Heart right ventricle (tissue), 16 donors: ENCODE measurements at regions not wholly inside any gene's neighbourhood (a gene's known extent, or its start where the extent isn't known, plus 50 kb on each side); places are given as distances from the start of the nearest gene placed in this dataset.

ENCODE experiments used
- ATAC-seq, 8 donors: fragments of 200-7000 bp; cut with Tn5 transposase; one replicate each; pipeline ENCODE4 v1.9.1; 2020; ENCODE audit warnings: mild to moderate bottlenecking in 8 of 8, moderate library complexity in 8 of 8, moderate number of reproducible peaks in 1 of 8
- DNase-seq, 2 donors: peaks; one replicate each; pipeline ENCODE4 v3.0.0-alpha.2; 2020
- H3K27ac ChIP-seq, 10 donors: fragments of 200-600 bp; sonication (generic) in 2 of 10; one replicate each; pipeline versions ENCODE4 v1.5.0 to v1.8.0; 2020 to 2022; ENCODE audit warnings: mild to moderate bottlenecking in 3 of 10
- H3K27me3 ChIP-seq, 7 donors: fragments of 200-600 bp; one replicate each; pipeline ENCODE4 v1.8.0; 2021 to 2022; ENCODE audit warnings: mild to moderate bottlenecking in 2 of 7
- H3K36me3 ChIP-seq, 9 donors: fragments of 200-600 bp; sonication (generic) in 1 of 9; one replicate each; pipeline versions ENCODE4 v1.5.0 to v1.8.0; 2020 to 2022; ENCODE audit warnings: mild to moderate bottlenecking in 2 of 9
- H3K4me1 ChIP-seq, 9 donors: fragments of 200-600 bp; sonication (generic) in 1 of 9; one replicate each; pipeline versions ENCODE4 v1.5.0 to v1.8.0; 2020 to 2022; ENCODE audit warnings: mild to moderate bottlenecking in 4 of 9
- H3K4me3 ChIP-seq, 10 donors: fragments of 200-600 bp; sonication (generic) in 2 of 10; one replicate each; pipeline versions ENCODE4 v1.5.0 to v1.8.0; 2020 to 2022; ENCODE audit warnings: mild to moderate bottlenecking in 7 of 10, moderate library complexity in 2 of 10
- H3K9me3 ChIP-seq, 11 donors: fragments of 200-600 bp in 10 of 11; sonication (generic) in 2 of 11; one replicate each; pipeline versions ENCODE4 v1.5.0 to v1.8.0; 2013 to 2022; ENCODE audit warnings: mild to moderate bottlenecking in 2 of 11, control low read depth in 1 of 11, moderate library complexity in 1 of 11
- CTCF ChIP-seq, 9 donors: fragments of 200-600 bp; sonication (generic) in 2 of 9; IDR thresholded peaks; one replicate each; pipeline versions ENCODE4 v1.5.0 to v1.8.0; 2021 to 2022; ENCODE audit warnings: antibody characterized with exemption in 9 of 9, mild to moderate bottlenecking in 5 of 9, moderate library complexity in 1 of 9
- WGBS, 2 donors: extraction: QIAGEN DNeasy Blood & Tissue Kit; methylation state at CpG; one replicate each; pipeline ENCODE4 v1.1.7; 2013; ENCODE audit warnings: inconsistent platforms in 1 of 2; 5-methylcytosine and 5-hydroxymethylcytosine counted together
- intact Hi-C, 10 donors: fragments of 100-400 bp; cut with DNase I; formaldehyde crosslinking; loops; one replicate each; pipeline versions ENCODE4 v1.11.1 to v1.14.2; 2022
- donor health status: Arrhythmogenic right ventricular cardiomyopathy.
- donor health status: ischemic (EF 13 %, LVEDD 7.1; RV severe dilation, severe dysfunction).
- donor health status: healthy with polysubstance abuse.
- donor health status: DM: no; HTN: yes; CAD: no.
- donor health status: DM: no; HTN: no; CAD: no.
- donor health status: ischemic (EF 25% LVEDD 6.9; RV normal size, moderate dysfunction).
- donor health status: ischemic (EF 25% LVEDD 5.7; RV mildly dilated, moderate dysfunction).
- donor health status: healthy.
- donor health status: DM: yes; HTN: yes; CAD: no.
- donor health status: Ischemic cardiomyopathy.
- donor health status: ischemic (EF 35%, LVEDD 5.7; RV mildly dilated, moderate dysfunction).
- donor health status: nonischemic (EF 11% LVEDD 7.7; RV severe dilation, severe dysfunction).
- donor health status: DM: yes; HTN: yes; CAD: no.
- donor health status: PGD.
- donor health status: ischemic (EF 29% LVEDD 5.4; RV normal size, mild dysfunction).
- donor health status: nonischemic (EF 23%, LVEDD 6.1; RV moderate dilation, normal function).

GRCh38 chr18:43547456-43547855 is 270.2 kb upstream of the SYT4 start:
- Histone ChIP-seq H3K9me3 (peaks cover 0 to 12% (median 0%) of the 10 kb centered on the region in 11 donors), H3K4me3 (no peak overlapping the region), H3K27ac (no peak overlapping the region), H3K36me3 (no peaks in the 10 kb centered on the region), H3K27me3 (peaks cover 0 to 4% (median 0%) of the 10 kb centered on the region in 7 donors), H3K4me1 (no peaks in the 10 kb centered on the region)
- no peak for TF ChIP-seq CTCF (IDR thresholded peaks at IDR 0.05)
- DNase-seq (no peak), ATAC-seq (no peak)
- intact Hi-C loops, result no loop called here
- WGBS, 2 donors, result 24 to 28% methylated on average over 1 of the region's 1 CpG

- no peak for TF ChIP-seq CTCF (IDR thresholded peaks at IDR 0.05)
Measured at GRCh38 chr18:43559507-43559906, 282.2 kb upstream of the SYT4 start.

GRCh38 chr18:43563780-43564179 is 286.5 kb upstream of the SYT4 start:
- Histone ChIP-seq H3K27me3 (peaks cover 0 to 16% (median 0%) of the 10 kb centered on the region in 7 donors), H3K9me3 (no peaks in the 10 kb centered on the region), H3K4me1 (peaks cover 0 to 5% (median 0%) of the 10 kb centered on the region in 9 donors), H3K27ac (no peak overlapping the region), H3K4me3 (no peak overlapping the region), H3K36me3 (no peaks in the 10 kb centered on the region)
- intact Hi-C loops, result loop anchor here in 7 of 10 donors (5.0 to 10.0 kb wide), 5 partner anchors 969 to 1511 kb away; no protein-coding TSS in a partner anchor
- peak in 2 of 8 donors; percentile 42 to 70 for ATAC-seq
- DNase-seq, result peak in 1 of 2 donors; percentile 11
- peak in 8 of 9 donors; percentile 25 to 61 (median 48) for TF ChIP-seq CTCF (IDR thresholded peaks at IDR 0.05)
- WGBS, 2 donors, result 16 to 25% methylated on average over 3 of the region's 3 CpGs

More at GRCh38 chr18:43559507-43559906, 282.2 kb upstream of the SYT4 start:
- H3K9me3 ChIP-seq, result peaks cover 0 to 14% (median 0%) of the 10 kb centered on the region in 11 donors
- H3K27ac ChIP-seq, result no peak overlapping the region
- intact Hi-C loops, result no loop called here
- H3K4me3 ChIP-seq, result no peak overlapping the region
- peaks cover 0 to 14% (median 0%) of the 10 kb centered on the region in 7 donors for H3K27me3 ChIP-seq
- no peak for DNase-seq
- H3K36me3 ChIP-seq, result no peaks in the 10 kb centered on the region
- 84 to 95% methylated on average over 3 of the region's 3 CpGs for WGBS, 2 donors
- no peak for ATAC-seq
- H3K4me1 ChIP-seq, result peaks cover 0 to 5% (median 0%) of the 10 kb centered on the region in 9 donors

- peaks cover 0 to 7% (median 0%) of the 10 kb centered on the region in 7 donors for H3K27me3 ChIP-seq
- no peak for ATAC-seq
- DNase-seq, result no peak
- 80 to 82% methylated on average over 4 of the region's 4 CpGs for WGBS, 2 donors
- H3K4me1 ChIP-seq, result no peaks in the 10 kb centered on the region
- H3K27ac ChIP-seq, result no peak overlapping the region
- H3K36me3 ChIP-seq, result no peaks in the 10 kb centered on the region
- intact Hi-C loops, result loop anchor here in 1 of 10 donors (2.0 kb wide), 1 partner anchor 16 kb away; no protein-coding TSS in a partner anchor
- TF ChIP-seq CTCF (IDR thresholded peaks at IDR 0.05), result no peak
- H3K9me3 ChIP-seq, result no peaks in the 10 kb centered on the region
- no peak overlapping the region for H3K4me3 ChIP-seq
Measured at GRCh38 chr18:43570593-43570992, 293.3 kb upstream of the SYT4 start.
